AG04450 (cell line): ENCODE measurements at regions not wholly inside any gene's neighbourhood (a gene's known extent, or its start where the extent isn't known, plus 50 kb on each side); places are given as distances from the start of the nearest gene placed in this dataset.
"Not testable (repeated sequence)": the region's sequence is repeated elsewhere in the genome, so short reads cannot be mapped to it uniquely, and the experiment has no call there.

ENCODE experiments used
- CTCF ChIA-PET: fragments of 300-600, 350-600 bp; formaldehyde crosslinking; extraction: SDS; loops from one replicate; lab custom pipeline; 2022; ENCODE audit warnings: antibody characterized with exemption, inconsistent platforms; lab: Charles Lee
- POLR2A ChIA-PET: fragments of 350-600 bp; formaldehyde crosslinking; extraction: SDS; loops from one replicate; lab custom pipeline; 2021; ENCODE audit warnings: antibody characterized with exemption, inconsistent platforms; lab: Yijun Ruan, JAX
- DNase-seq: peaks from one replicate; pipeline ENCODE4 v3.0.0-alpha.2; 2011; ENCODE audit warnings: low read depth, low spot score
- H3K27ac ChIP-seq: one replicate; pipeline ENCODE4 v1.5.1; 2012; ENCODE audit warnings: low read depth, low read length, control low read depth
- H3K27me3 ChIP-seq: one replicate; pipeline ENCODE4 v1.6.0; 2012; ENCODE audit warnings: low read length; ENCODE audit not compliant: control insufficient read depth, insufficient read depth
- H3K4me3 ChIP-seq: 2 replicates; pipeline ENCODE4 v1.5.1; 2011; ENCODE audit warnings: mild to moderate bottlenecking, low read depth, low read length, control low read depth
- H3K9me3 ChIP-seq: 2 replicates; pipeline ENCODE4 v1.5.1; 2012; ENCODE audit warnings: low read length; ENCODE audit not compliant: control insufficient read depth, insufficient read depth
- TF ChIP-seq, protein P1 (sequence below): IDR thresholded peaks from 2 replicates; pipeline ENCODE4 v1.5.1; 2011; ENCODE audit warnings: low read depth, low read length, control low read depth, inconsistent platforms

DNA sequence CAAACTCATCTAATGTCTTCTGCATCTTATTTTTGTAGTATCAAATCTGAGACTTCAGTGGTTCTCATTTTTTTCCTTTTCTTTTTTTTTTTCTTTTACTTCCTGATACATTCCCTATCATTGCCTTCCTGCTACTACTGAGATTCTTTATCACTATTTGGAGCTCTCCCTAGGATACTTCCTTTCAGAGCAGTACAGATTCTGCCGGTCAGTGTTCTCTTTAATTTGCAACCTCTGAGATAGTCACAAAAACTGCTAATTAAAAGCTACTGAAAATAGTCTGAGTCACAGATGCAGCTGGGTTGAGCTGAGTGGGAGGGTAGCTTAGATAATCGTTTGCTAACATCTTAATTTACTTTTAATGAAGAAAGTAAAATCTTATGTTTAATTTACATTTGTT, 1279.7 kb downstream of the ARAP2 start:
- CTCF ChIA-PET, result interaction anchor here (0.9 kb wide), 1 partner anchor 40 kb away, joined by 3 read pairs; no protein-coding TSS in a partner anchor
- Histone ChIP-seq H3K27me3 (no peaks in the 10 kb centered on the region), H3K9me3 (no peaks in the 10 kb centered on the region), H3K27ac (no peak overlapping the region), H3K4me3 (no peak overlapping the region)
- TF ChIP-seq, protein P1, sequence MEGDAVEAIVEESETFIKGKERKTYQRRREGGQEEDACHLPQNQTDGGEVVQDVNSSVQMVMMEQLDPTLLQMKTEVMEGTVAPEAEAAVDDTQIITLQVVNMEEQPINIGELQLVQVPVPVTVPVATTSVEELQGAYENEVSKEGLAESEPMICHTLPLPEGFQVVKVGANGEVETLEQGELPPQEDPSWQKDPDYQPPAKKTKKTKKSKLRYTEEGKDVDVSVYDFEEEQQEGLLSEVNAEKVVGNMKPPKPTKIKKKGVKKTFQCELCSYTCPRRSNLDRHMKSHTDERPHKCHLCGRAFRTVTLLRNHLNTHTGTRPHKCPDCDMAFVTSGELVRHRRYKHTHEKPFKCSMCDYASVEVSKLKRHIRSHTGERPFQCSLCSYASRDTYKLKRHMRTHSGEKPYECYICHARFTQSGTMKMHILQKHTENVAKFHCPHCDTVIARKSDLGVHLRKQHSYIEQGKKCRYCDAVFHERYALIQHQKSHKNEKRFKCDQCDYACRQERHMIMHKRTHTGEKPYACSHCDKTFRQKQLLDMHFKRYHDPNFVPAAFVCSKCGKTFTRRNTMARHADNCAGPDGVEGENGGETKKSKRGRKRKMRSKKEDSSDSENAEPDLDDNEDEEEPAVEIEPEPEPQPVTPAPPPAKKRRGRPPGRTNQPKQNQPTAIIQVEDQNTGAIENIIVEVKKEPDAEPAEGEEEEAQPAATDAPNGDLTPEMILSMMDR, result no peak
- DNase-seq, result no peak
- POLR2A ChIA-PET, result no interaction called here

DNA sequence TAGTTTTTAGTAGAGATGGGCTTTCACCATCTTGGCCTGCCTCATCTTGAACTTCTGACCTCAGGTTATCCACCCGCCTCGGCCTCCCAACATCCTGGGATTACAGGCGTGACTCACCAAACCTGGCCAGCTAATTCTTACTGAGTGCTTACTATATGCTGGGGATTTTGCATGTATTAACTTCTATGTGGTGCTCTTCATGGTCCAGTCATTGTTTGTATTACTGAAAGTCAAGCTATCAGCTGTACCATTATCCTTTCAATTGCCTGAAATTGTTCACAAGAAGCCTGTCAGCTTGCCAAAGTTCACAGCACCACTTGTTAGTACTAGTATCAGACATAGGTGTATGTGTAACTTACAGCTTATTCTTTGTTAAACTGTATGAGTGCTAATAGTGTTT, 1272.1 kb downstream of the ARAP2 start:
- no peaks in the 10 kb centered on the region for H3K27me3 ChIP-seq
- TF ChIP-seq, protein P1, result no peak
- H3K27ac ChIP-seq, result no peak overlapping the region
- no peak overlapping the region for H3K4me3 ChIP-seq
- H3K9me3 ChIP-seq, result no peaks in the 10 kb centered on the region
- CTCF ChIA-PET, result no interaction called here
- no peak for DNase-seq
- POLR2A ChIA-PET, result no interaction called here

DNA sequence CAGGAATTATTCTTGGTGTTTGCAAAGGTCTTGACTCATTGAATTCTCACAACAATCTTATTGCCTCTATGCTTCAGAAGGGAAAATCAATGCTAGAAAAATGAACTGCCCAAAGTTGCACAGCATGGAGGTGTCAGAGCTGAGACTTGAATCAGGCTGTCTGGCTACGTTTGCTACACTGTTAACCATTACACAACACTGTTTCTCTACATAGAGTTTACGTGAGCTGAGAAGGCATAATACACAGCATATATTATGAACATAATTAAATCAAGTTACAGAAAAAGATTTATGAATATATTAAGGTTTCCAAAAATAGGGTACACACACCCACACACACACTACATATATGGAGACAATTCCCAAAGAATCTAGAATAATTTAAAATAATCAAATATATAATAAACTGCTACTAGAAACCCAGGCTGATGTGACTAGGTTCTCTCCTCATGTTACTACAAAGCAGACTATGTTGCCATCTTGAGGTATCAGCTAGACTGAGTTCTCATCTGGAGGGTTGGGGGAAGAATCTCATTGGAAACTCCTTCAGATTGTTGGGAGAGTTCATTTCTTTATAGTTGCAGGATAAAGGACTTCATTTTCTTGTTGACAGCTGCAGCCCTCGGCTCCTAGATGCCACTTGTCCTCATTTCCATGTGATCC, 1270.5 kb downstream of the ARAP2 start:
- Histone ChIP-seq H3K9me3 (no peaks in the 10 kb centered on the region), H3K27ac (no peak overlapping the region), H3K4me3 (no peak overlapping the region), H3K27me3 (no peaks in the 10 kb centered on the region)
- no peak for DNase-seq
- TF ChIP-seq, protein P1, result no peak
- ChIA-PET POLR2A (no interaction called here), CTCF (no interaction called here)

DNA sequence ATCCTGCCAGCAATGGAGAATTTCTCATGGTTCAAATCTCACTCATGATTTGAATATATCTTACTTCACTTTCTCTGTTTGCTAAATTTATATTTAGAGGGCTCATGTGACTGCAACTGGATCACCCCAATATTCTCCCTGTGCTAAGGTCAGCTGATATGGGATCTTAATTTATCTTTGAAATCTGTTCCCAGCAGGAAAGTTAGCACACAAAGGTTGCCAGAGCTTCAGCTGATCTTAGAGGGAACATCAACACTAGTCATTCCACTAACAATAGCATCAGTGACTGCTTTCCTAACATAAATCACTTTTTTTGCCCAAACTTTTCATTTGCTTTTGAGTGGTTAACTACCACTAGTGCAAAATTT, 1270.0 kb downstream of the ARAP2 start:
- no peak overlapping the region for H3K4me3 ChIP-seq
- no peak for DNase-seq
- no peak overlapping the region for H3K27ac ChIP-seq
- ChIA-PET POLR2A (no interaction called here), CTCF (no interaction called here)
- H3K9me3 ChIP-seq, result no peaks in the 10 kb centered on the region
- no peaks in the 10 kb centered on the region for H3K27me3 ChIP-seq
- TF ChIP-seq, protein P1, result no peak

DNA sequence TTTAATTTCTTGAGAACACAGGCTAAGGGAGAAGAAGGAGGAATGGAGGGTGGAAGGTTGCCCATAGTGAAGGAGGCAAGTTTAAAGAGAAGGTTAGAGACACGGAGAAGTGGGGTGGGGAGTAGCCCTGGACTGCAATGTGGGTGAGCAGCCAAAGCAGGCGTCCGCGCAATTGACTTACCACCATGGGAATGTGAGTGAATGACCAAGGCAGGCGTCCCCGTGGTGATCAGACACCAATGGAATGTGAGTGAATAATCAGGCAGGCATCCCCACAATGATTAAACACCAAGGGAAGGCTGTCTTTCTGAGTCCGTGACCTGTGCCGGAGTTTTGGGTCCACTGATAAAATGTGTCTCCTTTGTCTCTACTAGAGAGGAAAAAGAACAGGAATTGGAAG, 1223.1 kb downstream of the ARAP2 start:
- H3K4me3 ChIP-seq, CTCF ChIA-PET, H3K27ac ChIP-seq, POLR2A ChIA-PET, DNase-seq, H3K27me3 ChIP-seq: not testable (repeated sequence)
- H3K9me3 ChIP-seq, result peaks cover 17% of the 10 kb centered on the region; the same call in 1 of the 2 replicates
